Adrenal gland (tissue), 9 donors: ENCODE measurements at regions not wholly inside any gene's neighbourhood (a gene's known extent, or its start where the extent isn't known, plus 50 kb on each side); places are given as distances from the start of the nearest gene placed in this dataset.

ENCODE experiments used
- DNase-seq, 7 donors: peaks; one replicate each; pipeline ENCODE4 v3.0.0-alpha.2; 2019 to 2020
- H3K27ac ChIP-seq, 5 donors: fragments of 200-600 bp; sonication (generic) in 4 of 5; 1 replicate in 3 of 5; 2 replicates in 2 of 5; pipeline versions ENCODE4 v1.5.1 to v1.8.0; 2016 to 2020; ENCODE audit warnings: mild to moderate bottlenecking in 1 of 5
- H3K27me3 ChIP-seq: fragments of 200-600 bp; 2 replicates; pipeline ENCODE4 v1.8.0; 2021
- H3K36me3 ChIP-seq, 2 donors: fragments of 200-600 bp; replicated peaks in 1 of 2; 1 replicate in 1 of 2; 2 replicates in 1 of 2; pipeline versions ENCODE4 v1.5.1 to v1.8.0; 2018 to 2022
- H3K4me1 ChIP-seq, 2 donors: fragments of 200-600 bp; replicated peaks in 1 of 2; 1 replicate in 1 of 2; 2 replicates in 1 of 2; pipeline versions ENCODE4 v1.5.1 to v1.8.0; 2018 to 2021
- H3K4me3 ChIP-seq, 4 donors: fragments of 200-600 bp; sonication (generic) in 3 of 4; one replicate each; pipeline ENCODE4 v1.5.1; 2016 to 2018
- H3K9me3 ChIP-seq, 3 donors: fragments of 200-600 bp; sonication (generic) in 1 of 3; replicated peaks in 1 of 3; 1 replicate in 2 of 3; 2 replicates in 1 of 3; pipeline versions ENCODE4 v1.5.1 to v1.8.0; 2016 to 2021
- POLR2A ChIP-seq, 2 donors: fragments of 450-650 bp; IDR thresholded peaks; one replicate each; pipeline ENCODE4 v1.6.1; 2017; ENCODE audit warnings: antibody characterized with exemption in 2 of 2, mild to moderate bottlenecking in 2 of 2, moderate library complexity in 1 of 2
- WGBS, 4 donors: extraction: QIAGEN DNeasy Blood & Tissue Kit in 2 of 4; methylation state at CpG; one replicate each; pipeline versions ENCODE4 v1.1.5 to v1.1.7; 2013 to 2017; 5-methylcytosine and 5-hydroxymethylcytosine counted together
- intact Hi-C, 2 donors: fragments of 100-400 bp; cut with DNase I; formaldehyde crosslinking; loops; one replicate each; pipeline versions ENCODE4 v1.14.1 to v1.15.0; 2022 to 2023
- TF ChIP-seq, protein P1 (sequence below), 6 experiments: fragments of 450-650 bp in 4 of 6; fragments of 200-600 bp in 2 of 6; sonication (generic) in 1 of 6; IDR thresholded peaks; 1 replicate in 5 of 6; 2 replicates in 1 of 6; pipeline versions ENCODE4 v1.5.1 to v1.8.0; 2016 to 2021; ENCODE audit warnings: antibody characterized with exemption in 6 of 6, mild to moderate bottlenecking in 2 of 6, moderate library complexity in 1 of 6
- donor health status: healthy with polysubstance abuse.
- donor health status: Bipolar disorder and iron deficiency.
- donor health status: DM: yes; HTN: yes; CAD: no.
- donor health status: DM: no; HTN: no; CAD: no.
- donor health status: DM: no; HTN: no; CAD: no.

DNA sequence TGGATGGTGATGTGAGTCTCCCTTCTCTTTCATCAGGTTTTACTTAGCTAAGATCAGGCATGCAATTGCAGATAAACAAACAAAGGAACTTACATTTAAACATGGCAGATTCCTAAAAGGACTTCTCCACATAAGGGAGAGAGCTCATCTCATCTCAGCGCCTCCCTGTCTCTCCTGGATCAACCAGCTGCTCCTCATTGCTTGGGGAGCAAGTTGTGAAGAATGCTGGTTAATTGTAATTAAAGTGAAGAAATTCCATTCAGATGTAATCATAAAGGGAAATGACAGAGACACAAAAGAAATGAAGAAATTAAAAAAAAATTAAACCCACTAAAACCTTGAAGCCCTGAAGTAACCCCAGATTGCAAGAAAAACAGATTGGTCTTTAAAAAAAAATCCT is 104.4 kb upstream of the DIO2 start:
- TF ChIP-seq, protein P1, sequence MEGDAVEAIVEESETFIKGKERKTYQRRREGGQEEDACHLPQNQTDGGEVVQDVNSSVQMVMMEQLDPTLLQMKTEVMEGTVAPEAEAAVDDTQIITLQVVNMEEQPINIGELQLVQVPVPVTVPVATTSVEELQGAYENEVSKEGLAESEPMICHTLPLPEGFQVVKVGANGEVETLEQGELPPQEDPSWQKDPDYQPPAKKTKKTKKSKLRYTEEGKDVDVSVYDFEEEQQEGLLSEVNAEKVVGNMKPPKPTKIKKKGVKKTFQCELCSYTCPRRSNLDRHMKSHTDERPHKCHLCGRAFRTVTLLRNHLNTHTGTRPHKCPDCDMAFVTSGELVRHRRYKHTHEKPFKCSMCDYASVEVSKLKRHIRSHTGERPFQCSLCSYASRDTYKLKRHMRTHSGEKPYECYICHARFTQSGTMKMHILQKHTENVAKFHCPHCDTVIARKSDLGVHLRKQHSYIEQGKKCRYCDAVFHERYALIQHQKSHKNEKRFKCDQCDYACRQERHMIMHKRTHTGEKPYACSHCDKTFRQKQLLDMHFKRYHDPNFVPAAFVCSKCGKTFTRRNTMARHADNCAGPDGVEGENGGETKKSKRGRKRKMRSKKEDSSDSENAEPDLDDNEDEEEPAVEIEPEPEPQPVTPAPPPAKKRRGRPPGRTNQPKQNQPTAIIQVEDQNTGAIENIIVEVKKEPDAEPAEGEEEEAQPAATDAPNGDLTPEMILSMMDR (IDR thresholded peaks at IDR 0.05) = no peak
- no peak for TF ChIP-seq POLR2A (IDR thresholded peaks at IDR 0.05)

GRCh38 chr14:80313806-80314205 is 102.5 kb upstream of the DIO2 start:
- DNase-seq = no peak
- Histone ChIP-seq H3K27me3 (no peaks in the 10 kb centered on the region), H3K9me3 (no peaks in the 10 kb centered on the region), H3K27ac (no peak overlapping the region), H3K4me1 (no peaks in the 10 kb centered on the region), H3K4me3 (no peak overlapping the region), H3K36me3 (no peaks in the 10 kb centered on the region)
- intact Hi-C loops = no loop called here
- TF ChIP-seq, protein P1 (IDR thresholded peaks at IDR 0.05) = no peak
- TF ChIP-seq POLR2A (IDR thresholded peaks at IDR 0.05) = no peak

More for the DNA sequence above, 104.4 kb upstream of the DIO2 start:
- no peaks in the 10 kb centered on the region for H3K4me1 ChIP-seq
- no peak for DNase-seq
- no peak overlapping the region for H3K27ac ChIP-seq
- no peaks in the 10 kb centered on the region for H3K27me3 ChIP-seq
- H3K9me3 ChIP-seq = peaks cover 0 to 6% (median 0%) of the 10 kb centered on the region in 3 donors
- no peak overlapping the region for H3K4me3 ChIP-seq
- H3K36me3 ChIP-seq = no peaks in the 10 kb centered on the region
- intact Hi-C loops = no loop called here
- WGBS, 4 donors = 79 to 100% (median 95%) methylated on average over 1 of the region's 1 CpG

GRCh38 chr14:80310938-80311750 is 99.8 kb upstream of the DIO2 start:
- WGBS, 4 donors = 54 to 61% (median 59%) methylated on average over 5 of the region's 5 CpGs

GRCh38 chr14:80304125-80304766 is 92.9 kb upstream of the DIO2 start:
- intact Hi-C loops = no loop called here
- 73 to 82% (median 78%) methylated on average over 6 of the region's 6 CpGs for WGBS, 4 donors
- Histone ChIP-seq H3K36me3 (no peaks in the 10 kb centered on the region), H3K27ac (no peak overlapping the region), H3K27me3 (no peaks in the 10 kb centered on the region), H3K9me3 (no peaks in the 10 kb centered on the region), H3K4me1 (no peaks in the 10 kb centered on the region), H3K4me3 (no peak overlapping the region)
- TF ChIP-seq, protein P1 (IDR thresholded peaks at IDR 0.05) = no peak
- no peak for TF ChIP-seq POLR2A (IDR thresholded peaks at IDR 0.05)
- DNase-seq = no peak

More at GRCh38 chr14:80310938-80311750, 99.8 kb upstream of the DIO2 start:
- H3K27ac ChIP-seq = no peak overlapping the region
- TF ChIP-seq, protein P1 (IDR thresholded peaks at IDR 0.05) = no peak
- no peak for TF ChIP-seq POLR2A (IDR thresholded peaks at IDR 0.05)
- intact Hi-C loops = no loop called here
- H3K4me1 ChIP-seq = no peaks in the 10 kb centered on the region
- H3K4me3 ChIP-seq = no peak overlapping the region
- no peaks in the 10 kb centered on the region for H3K9me3 ChIP-seq
- no peak for DNase-seq
- H3K27me3 ChIP-seq = no peaks in the 10 kb centered on the region
- H3K36me3 ChIP-seq = no peaks in the 10 kb centered on the region
